H1 (cell line): ENCODE measurements at regions not wholly inside any gene's neighbourhood (a gene's known extent, or its start where the extent isn't known, plus 50 kb on each side); places are given as distances from the start of the nearest gene placed in this dataset.

Experiments
- CTCF ChIA-PET: fragments of 300-600 bp; sonication (Branson Sonifier 250); formaldehyde crosslinking; loops from one replicate; lab custom pipeline; 2021; ENCODE audit not compliant: partially characterized antibody; lab: Charles Lee
- POLR2A ChIA-PET: fragments of 300-600 bp; sonication (Branson Sonifier 250); formaldehyde crosslinking; loops from one replicate; lab custom pipeline; 2021; ENCODE audit warnings: inconsistent platforms; ENCODE audit not compliant: partially characterized antibody; lab: Charles Lee
- DNase-seq, 2 experiments: peaks; one replicate each; pipeline versions ENCODE4 v3.0.0 to v3.0.0-alpha.2; 2010 to 2022; ENCODE audit warnings: low spot score in 2 of 2, low read depth in 1 of 2, mixed read lengths in 1 of 2
- FAIRE-seq: peaks from 2 replicates; lab custom pipeline; 2011; peaks lifted over from hg19 to GRCh38; lab: Jason Lieb, UNC
- H2AFZ ChIP-seq: 2 replicates; pipeline ENCODE4 v1.8.1; 2012; ENCODE audit warnings: low read length, inconsistent platforms
- H2AK5ac ChIP-seq: 2 replicates; pipeline ENCODE4 v1.6.1; 2013; ENCODE audit warnings: low read depth, low read length
- H2BK120ac ChIP-seq: replicated peaks from 2 replicates; pipeline ENCODE3; 2013; ENCODE audit warnings: low read depth, low read length, inconsistent platforms
- H2BK12ac ChIP-seq: 2 replicates; pipeline ENCODE4 v1.6.1; 2013; ENCODE audit warnings: low read depth, low read length
- H2BK15ac ChIP-seq: 2 replicates; pipeline ENCODE4 v1.6.1; 2013; ENCODE audit warnings: low read length
- H2BK20ac ChIP-seq: 2 replicates; pipeline ENCODE4 v1.6.1; 2013; ENCODE audit warnings: low read length
- H2BK5ac ChIP-seq: 2 replicates; pipeline ENCODE4 v1.6.1; 2013; ENCODE audit warnings: low read depth, low read length
- H3K14ac ChIP-seq: 2 replicates; pipeline ENCODE4 v1.6.1; 2013; ENCODE audit warnings: inconsistent platforms; ENCODE audit not compliant: insufficient read length
- H3K18ac ChIP-seq: 2 replicates; pipeline ENCODE4 v1.6.1; 2013; ENCODE audit warnings: low read length; ENCODE audit errors: extremely low read depth
- H3K23ac ChIP-seq: 2 replicates; pipeline ENCODE4 v1.6.1; 2013; ENCODE audit warnings: inconsistent platforms; ENCODE audit not compliant: insufficient read length
- H3K23me2 ChIP-seq: 2 replicates; pipeline ENCODE4 v1.6.1; 2013; ENCODE audit warnings: low read depth, low read length
- H3K27ac ChIP-seq: 2 replicates; pipeline ENCODE4 v1.6.1; 2011; ENCODE audit warnings: low read depth, low read length, inconsistent platforms
- H3K27me3 ChIP-seq, 4 experiments: replicated peaks in 1 of 4; 1 replicate in 1 of 4; 2 replicates in 3 of 4; pipeline versions ENCODE4 v1.6.1 to v1.8.1; 2011 to 2013; ENCODE audit warnings: low read length in 3 of 4, mild to moderate bottlenecking in 3 of 4, inconsistent platforms in 2 of 4, mixed read lengths in 2 of 4, moderate library complexity in 1 of 4; ENCODE audit not compliant: control insufficient read depth in 3 of 4, insufficient read depth in 3 of 4; ENCODE audit errors: extremely low read depth in 1 of 4
- H3K36me3 ChIP-seq, 4 experiments: 2 replicates each; pipeline versions ENCODE4 v1.6.1 to v1.8.1; 2011 to 2013; ENCODE audit warnings: mild to moderate bottlenecking in 4 of 4, low read length in 3 of 4, moderate library complexity in 2 of 4, control low read depth in 1 of 4, inconsistent platforms in 1 of 4; ENCODE audit not compliant: insufficient read depth in 4 of 4, control insufficient read depth in 2 of 4
- H3K4ac ChIP-seq: replicated peaks from 2 replicates; pipeline ENCODE3; 2013; ENCODE audit warnings: low read length, low read depth, mixed read lengths, inconsistent platforms; ENCODE audit not compliant: insufficient read length
- H3K4me1 ChIP-seq, 4 experiments: replicated peaks in 1 of 4; 1 replicate in 1 of 4; 2 replicates in 3 of 4; pipeline versions ENCODE4 v1.6.1 to v1.8.1; 2011 to 2013; ENCODE audit warnings: low read length in 3 of 4, inconsistent platforms in 2 of 4, mixed read lengths in 1 of 4; ENCODE audit not compliant: insufficient read depth in 4 of 4, control insufficient read depth in 3 of 4
- H3K4me2 ChIP-seq, 2 experiments: 2 replicates each; pipeline versions ENCODE4 v1.6.1 to v1.8.1; 2011 to 2013; ENCODE audit warnings: low read depth in 2 of 2, low read length in 2 of 2, control low read depth in 1 of 2, inconsistent platforms in 1 of 2, mild to moderate bottlenecking in 1 of 2; ENCODE audit not compliant: insufficient read depth in 1 of 2
- H3K4me3 ChIP-seq, 4 experiments: fragments of 200-600, 300-600 bp in 1 of 4; sonication (generic), shearing (Covaris generic), sonication (Bioruptor Twin) in 1 of 4; 2 replicates each; pipeline versions ENCODE4 v1.5.1 to v1.8.1; 2011 to 2016; ENCODE audit warnings: low read length in 4 of 4, low read depth in 3 of 4, control low read depth in 2 of 4, inconsistent platforms in 2 of 4, mild to moderate bottlenecking in 2 of 4, mixed read lengths in 1 of 4, moderate library complexity in 1 of 4; ENCODE audit not compliant: insufficient read depth in 2 of 4; ENCODE audit errors: extremely low read depth in 1 of 4
- H3K56ac ChIP-seq: replicated peaks from 2 replicates; pipeline ENCODE3; 2013; ENCODE audit warnings: low read depth, mild to moderate bottlenecking, mixed read lengths, low read length, inconsistent platforms; ENCODE audit not compliant: insufficient read length
- H3K79me1 ChIP-seq: 2 replicates; pipeline ENCODE4 v1.6.1; 2013; ENCODE audit warnings: low read depth, low read length, control low read depth
- H3K79me2 ChIP-seq, 2 experiments: 2 replicates each; pipeline versions ENCODE4 v1.6.1 to v1.8.1; 2012 to 2013; ENCODE audit warnings: low read length in 2 of 2, mild to moderate bottlenecking in 2 of 2, inconsistent platforms in 1 of 2; ENCODE audit not compliant: insufficient read depth in 2 of 2, control insufficient read depth in 1 of 2
- H3K9ac ChIP-seq, 4 experiments: replicated peaks in 1 of 4; 1 replicate in 1 of 4; 2 replicates in 3 of 4; pipeline versions ENCODE4 v1.6.1 to v1.8.1; 2011 to 2013; ENCODE audit warnings: low read depth in 3 of 4, low read length in 3 of 4, control low read depth in 2 of 4, mild to moderate bottlenecking in 2 of 4, moderate library complexity in 2 of 4, inconsistent platforms in 1 of 4; ENCODE audit errors: extremely low read depth in 1 of 4
- H3K9me3 ChIP-seq, 2 experiments: 2 replicates each; pipeline versions ENCODE4 v1.6.1 to v1.8.1; 2012 to 2013; ENCODE audit warnings: mild to moderate bottlenecking in 2 of 2, moderate library complexity in 2 of 2, control low read depth in 1 of 2, inconsistent platforms in 1 of 2, low read depth in 1 of 2, low read length in 1 of 2, mixed read lengths in 1 of 2; ENCODE audit not compliant: insufficient read depth in 2 of 2
- H4K20me1 ChIP-seq, 2 experiments: replicated peaks in 1 of 2; 2 replicates each; pipeline versions ENCODE3 to v1.8.1; 2011 to 2013; ENCODE audit warnings: inconsistent platforms in 2 of 2, low read length in 2 of 2, mild to moderate bottlenecking in 1 of 2; ENCODE audit not compliant: insufficient read depth in 2 of 2, control insufficient read depth in 1 of 2
- H4K5ac ChIP-seq: 2 replicates; pipeline ENCODE4 v1.6.1; 2013; ENCODE audit warnings: low read length, low read depth, mixed read lengths, inconsistent platforms; ENCODE audit not compliant: insufficient read length
- H4K8ac ChIP-seq: 2 replicates; pipeline ENCODE4 v1.8.0; 2013; ENCODE audit warnings: mild to moderate bottlenecking, moderate library complexity, low read length, inconsistent platforms; ENCODE audit not compliant: insufficient read depth; ENCODE audit errors: extremely low read depth
- H4K91ac ChIP-seq: replicated peaks from 2 replicates; pipeline ENCODE3; 2013; ENCODE audit warnings: low read length, mixed read lengths, inconsistent platforms; ENCODE audit not compliant: insufficient read length
- ATF2 ChIP-seq: IDR thresholded peaks from 2 replicates; pipeline ENCODE4 v1.6.1; 2012; ENCODE audit warnings: low read length, inconsistent platforms
- CTCF ChIP-seq, 3 experiments: IDR thresholded peaks; 1 replicate in 2 of 3; 2 replicates in 1 of 3; pipeline versions ENCODE4 v1.5.1 to v1.6.1; 2011; ENCODE audit warnings: low read length in 3 of 3, mild to moderate bottlenecking in 3 of 3, inconsistent platforms in 2 of 3, low read depth in 1 of 3, moderate library complexity in 1 of 3; ENCODE audit not compliant: insufficient read depth in 1 of 3; ENCODE audit errors: control extremely low read depth in 1 of 3
- JUN ChIP-seq: IDR thresholded peaks from 2 replicates; pipeline ENCODE4 v1.6.1; 2011; ENCODE audit warnings: low read depth, mild to moderate bottlenecking, improper control_type of control experiment, low read length
- WGBS, 2 experiments: shearing (Covaris generic) in 1 of 2; methylation state at CpG; one replicate each; pipeline versions ENCODE4 v1.1.6 to v1.1.7; 2013 to 2015; ENCODE audit warnings: low lambda C conversion rate in 2 of 2, mixed read lengths in 2 of 2, inconsistent platforms in 1 of 2, low coverage in 1 of 2, missing lambda C conversion rate in 1 of 2; ENCODE audit not compliant: insufficient replicate concordance in 2 of 2, insufficient coverage in 1 of 2, insufficient read length in 1 of 2; ENCODE audit errors: extremely low coverage in 1 of 2, missing lambda C conversion rate in 1 of 2; 5-methylcytosine and 5-hydroxymethylcytosine counted together

- no peaks in the 10 kb centered on the region for H3K23me2 ChIP-seq
- H2BK120ac ChIP-seq, result no peak overlapping the region
These were observed 70.2 kb upstream of the PDE1C start for GRCh38 chr7:32140210-32140939.

More at GRCh38 chr7:32140210-32140939, 70.2 kb upstream of the PDE1C start:
- Histone ChIP-seq H2AFZ (no peak overlapping the region), H3K18ac (no peak overlapping the region), H4K5ac (no peak overlapping the region), H2BK5ac (no peak overlapping the region), H3K14ac (no peak overlapping the region), H4K91ac (no peak overlapping the region), H2AK5ac (no peak overlapping the region), H3K27me3 (no peaks in the 10 kb centered on the region), H3K4me3 (no peak overlapping the region), H2BK20ac (no peak overlapping the region), H3K79me1 (no peaks in the 10 kb centered on the region), H4K8ac (no peak overlapping the region), H3K9ac (no peak overlapping the region), H3K23ac (no peak overlapping the region), H2BK15ac (no peak overlapping the region), H3K36me3 (no peaks in the 10 kb centered on the region), H3K79me2 (no peaks in the 10 kb centered on the region), H4K20me1 (no peaks in the 10 kb centered on the region), H3K4ac (no peak overlapping the region), H3K4me1 (no peaks in the 10 kb centered on the region), H3K56ac (no peak overlapping the region), H3K4me2 (no peak overlapping the region), H3K9me3 (no peaks in the 10 kb centered on the region), H2BK12ac (no peak overlapping the region), H3K27ac (no peak overlapping the region)
- DNase-seq (no peak), FAIRE-seq (no peak)
- CTCF ChIA-PET, result interaction anchor here (0.8 to 1.5 kb wide), 5 partner anchors 14 to 359 kb away, joined by 3 to 4 read pairs (median 3); no protein-coding TSS in a partner anchor
- peak; percentile 11 to 20 (median 20); a peak in 2 of 4 replicates for TF ChIP-seq CTCF (IDR thresholded peaks at IDR 0.05; ENCODE audit: control extremely low read depth in 1 of 3, insufficient read depth in 1 of 3, low read depth in 1 of 3, low read length in 3 of 3)
- no peak for TF ChIP-seq ATF2
- no peak for TF ChIP-seq JUN
- POLR2A ChIA-PET, result no interaction called here
- WGBS, 2 experiments, result 73% methylated on average over 5 of the region's 5 CpGs; no CpG with 5 or more reads in 1 of the 2 experiments
